ENCODE measurements at regions not wholly inside any gene's neighbourhood (a gene's known extent, or its start where the extent isn't known, plus 50 kb on each side); places are given as distances from the start of the nearest gene placed in this dataset.
"Not testable (repeated sequence)": the region's sequence is repeated elsewhere in the genome, so short reads cannot be mapped to it uniquely, and the experiment has no call there.

GRCh38 chr3:110984456-110985250 lies 87.0 kb upstream of the NECTIN3 start:
- DNase-seq: no peak

DNA sequence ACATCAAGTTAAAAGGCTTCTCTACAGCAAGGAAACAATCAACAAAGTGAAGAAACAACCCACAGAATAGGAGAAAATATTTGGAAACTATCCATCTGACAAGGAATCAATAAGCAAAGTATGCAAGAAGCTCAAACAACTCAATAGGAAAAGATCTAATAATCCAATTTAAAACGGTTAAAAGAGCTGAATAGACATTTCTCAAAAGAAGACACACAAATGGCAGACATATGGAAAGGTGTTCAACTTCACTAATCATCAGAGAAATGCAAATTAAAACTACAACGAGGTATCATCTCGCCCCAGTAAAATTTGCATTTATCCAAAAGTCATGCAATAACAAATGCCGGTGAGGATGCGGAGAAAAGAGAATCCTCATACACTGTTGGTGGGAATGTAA lies 82.2 kb upstream of the NECTIN3 start:
- no peak for DNase-seq

GRCh38 chr3:110995461-110996231 lies 76.0 kb upstream of the NECTIN3 start:
- no peak for DNase-seq

DNA sequence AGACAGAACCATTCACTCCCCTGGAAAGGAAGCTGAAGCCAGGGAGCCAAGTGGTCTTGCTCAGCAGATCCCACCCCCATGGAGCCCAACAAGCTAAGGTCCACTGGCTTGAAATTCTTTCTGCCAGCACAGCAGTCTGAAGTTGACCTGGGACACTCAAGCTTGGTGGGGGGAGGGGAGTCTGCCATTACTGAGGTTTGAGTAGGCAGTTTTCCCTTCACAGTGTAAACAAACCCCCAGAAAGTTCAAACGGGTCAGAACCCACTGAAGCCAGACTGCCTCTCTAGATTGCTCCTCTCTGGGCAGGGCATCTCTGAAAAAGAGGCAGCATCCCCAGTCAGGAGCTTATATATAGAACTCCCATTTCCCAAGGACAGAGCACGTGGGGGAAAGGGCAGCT lies 72.8 kb upstream of the NECTIN3 start:
- DNase-seq: not testable (repeated sequence)

DNA sequence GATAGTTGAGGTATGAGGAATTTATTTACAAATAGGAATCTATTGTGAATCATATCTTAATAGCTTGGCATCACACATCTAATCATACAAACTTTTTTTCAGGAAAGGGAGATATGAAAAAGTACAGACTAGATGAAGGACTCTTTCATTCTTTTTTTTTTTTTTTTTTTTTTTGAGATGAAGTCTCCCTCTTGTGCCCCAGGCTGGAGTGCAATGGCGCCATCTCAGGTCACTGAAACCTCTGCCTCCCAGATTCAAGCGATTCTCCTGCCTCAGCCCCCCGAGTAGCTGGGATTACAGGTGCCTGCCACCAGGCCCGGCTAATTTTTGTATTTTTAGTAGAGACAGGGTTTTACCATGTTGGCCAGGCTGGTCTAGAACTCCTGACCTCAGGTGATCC lies 65.1 kb upstream of the NECTIN3 start:
- not testable (repeated sequence) for DNase-seq

DNA sequence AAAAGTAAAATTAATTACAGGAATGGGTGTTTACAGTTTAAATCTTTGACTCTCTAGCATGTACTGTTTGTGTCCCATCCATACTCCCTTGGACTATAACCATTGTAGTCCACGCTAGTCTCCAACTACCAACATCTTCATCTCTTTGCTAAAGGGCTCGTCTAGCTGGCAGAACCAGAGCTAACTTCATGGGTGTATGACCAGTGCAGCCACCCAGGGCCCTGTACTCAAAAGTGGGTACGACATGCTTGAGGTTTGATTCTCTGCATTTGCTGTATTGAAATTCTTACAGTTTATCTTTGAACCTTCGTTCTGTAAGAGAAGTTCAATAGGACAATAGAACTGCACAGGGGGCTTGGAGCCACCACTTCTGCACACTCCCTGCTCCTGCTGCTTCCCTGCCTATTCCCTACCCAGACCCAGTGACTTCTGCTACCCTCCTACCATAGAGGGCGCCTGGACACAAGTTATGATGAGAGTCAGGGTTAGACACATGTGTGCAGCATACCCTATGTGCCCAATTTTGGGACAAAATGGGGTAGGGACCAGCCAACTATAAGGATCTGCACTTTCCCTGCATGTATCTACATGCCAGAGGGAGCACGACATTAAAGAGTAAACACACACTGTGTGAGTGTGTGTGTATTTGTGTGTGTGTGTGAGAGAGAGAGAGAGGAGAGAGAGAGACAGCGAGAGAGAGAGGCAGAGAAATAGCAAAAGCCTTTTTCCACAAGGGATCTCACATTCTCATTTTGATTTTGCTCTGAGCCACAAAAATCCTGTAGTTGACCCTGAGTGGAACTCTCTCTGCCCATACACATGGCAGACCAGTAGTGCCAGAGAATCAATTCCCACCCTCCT lies 59.0 kb upstream of the NECTIN3 start:
- no peak for DNase-seq

Data from activated CD8-positive, alpha-beta memory T cell treated with anti-CD3 and anti-CD28 coated beads, Interleukin-2, amount 50 U/mL, for 4 hours (primary cell).